HepG2 (cell line): ENCODE measurements at regions not wholly inside any gene's neighbourhood (a gene's known extent, or its start where the extent isn't known, plus 50 kb on each side); places are given as distances from the start of the nearest gene placed in this dataset.

Source experiments
- CCDC6 ChIP-seq: sonication (generic); formaldehyde crosslinking; IDR thresholded peaks from 2 replicates; pipeline ENCODE4 v1.8.1; 2022; ENCODE audit warnings: mild to moderate bottlenecking, missing genetic modification reagents, moderate library complexity
- ERF ChIP-seq: IDR thresholded peaks from 2 replicates; pipeline ENCODE4 v1.6.1; 2018; ENCODE audit warnings: missing biosample characterization, missing genetic modification reagents
- HCFC1 ChIP-seq: fragments of 150-350 bp; IDR thresholded peaks from 2 replicates; pipeline ENCODE4 v1.6.1; 2014; ENCODE audit warnings: low read depth, low read length
- HNF1A ChIP-seq, 2 experiments: sonication (generic) in 1 of 2; formaldehyde crosslinking in 1 of 2; IDR thresholded peaks; 2 replicates each; pipeline versions ENCODE4 v1.4.0 to v1.6.1; 2016 to 2020; ENCODE audit warnings: borderline replicate concordance in 1 of 2, low read depth in 1 of 2, mild to moderate bottlenecking in 1 of 2, missing genetic modification reagents in 1 of 2
- HNRNPK ChIP-seq: fragments of 200-400 bp; formaldehyde crosslinking; IDR thresholded peaks from 2 replicates; pipeline ENCODE4 v1.6.1; 2018; ENCODE audit warnings: low read length, low read depth, moderate library complexity, mild to moderate bottlenecking; ENCODE audit not compliant: poor library complexity, severe bottlenecking
- IRF2 ChIP-seq: IDR thresholded peaks from 2 replicates; pipeline ENCODE4 v1.6.1; 2018; ENCODE audit warnings: missing genetic modification reagents, missing compliant biosample characterization
- KAT7 ChIP-seq: IDR thresholded peaks from 2 replicates; pipeline ENCODE4 v1.6.1; 2018; ENCODE audit warnings: borderline replicate concordance, missing compliant biosample characterization
- KDM4B ChIP-seq: sonication (generic); formaldehyde crosslinking; IDR thresholded peaks from 2 replicates; pipeline ENCODE4 v1.4.0; 2020; ENCODE audit warnings: missing genetic modification reagents
- MBD4 ChIP-seq: IDR thresholded peaks from 2 replicates; pipeline ENCODE4 v1.6.1; 2012; ENCODE audit warnings: low read length, inconsistent platforms, borderline replicate concordance
- NR3C1 ChIP-seq: sonication (generic); formaldehyde crosslinking; IDR thresholded peaks from 2 replicates; pipeline ENCODE4 v1.4.0; 2020; ENCODE audit warnings: missing genetic modification reagents
- PHF21A ChIP-seq: sonication (generic); formaldehyde crosslinking; IDR thresholded peaks from 2 replicates; pipeline ENCODE4 v1.5.0; 2020; ENCODE audit warnings: mild to moderate bottlenecking, missing genetic modification reagents
- PTBP1 ChIP-seq: fragments of 200-400 bp; formaldehyde crosslinking; IDR thresholded peaks from 2 replicates; pipeline ENCODE4 v1.6.1; 2018; ENCODE audit warnings: low read length, low read depth; ENCODE audit not compliant: poor library complexity, severe bottlenecking
- SKI ChIP-seq: fragments of 450-650 bp; IDR thresholded peaks from one replicate; pipeline ENCODE4 v1.6.1; 2018; ENCODE audit warnings: mild to moderate bottlenecking; ENCODE audit not compliant: partially characterized antibody
- SMARCC2 ChIP-seq: fragments of 450-650 bp; IDR thresholded peaks from 2 replicates; pipeline ENCODE4 v1.6.1; 2017; ENCODE audit warnings: antibody characterized with exemption, mild to moderate bottlenecking
- SP5 ChIP-seq: IDR thresholded peaks from 2 replicates; pipeline ENCODE4 v1.6.1; 2016; ENCODE audit warnings: low read depth, borderline replicate concordance
- XRCC5 ChIP-seq: fragments of 200-400 bp; formaldehyde crosslinking; optimal IDR thresholded peaks from 2 replicates; pipeline ENCODE3; 2017; ENCODE audit warnings: mild to moderate bottlenecking, low read length
- ZBTB26 ChIP-seq: IDR thresholded peaks from 2 replicates; pipeline ENCODE4 v1.6.1; 2016; ENCODE audit warnings: missing compliant biosample characterization, missing genetic modification reagents, borderline replicate concordance
- ZEB1 ChIP-seq: IDR thresholded peaks from 2 replicates; pipeline ENCODE4 v1.6.1; 2012; ENCODE audit warnings: mild to moderate bottlenecking, low read depth, inconsistent platforms; ENCODE audit not compliant: insufficient replicate concordance
- ZNF160 ChIP-seq: sonication (generic); formaldehyde crosslinking; IDR thresholded peaks from 2 replicates; pipeline ENCODE4 v1.8.0; 2022; ENCODE audit warnings: mild to moderate bottlenecking, inconsistent platforms, missing genetic modification reagents
- ZNF276 ChIP-seq: sonication (generic); formaldehyde crosslinking; IDR thresholded peaks from 2 replicates; pipeline ENCODE4 v1.4.0; 2020; ENCODE audit warnings: mild to moderate bottlenecking, low read depth, missing genetic modification reagents
- ZNF446 ChIP-seq: sonication (generic); formaldehyde crosslinking; IDR thresholded peaks from 2 replicates; pipeline ENCODE4 v1.5.0; 2020; ENCODE audit warnings: mild to moderate bottlenecking, missing genetic modification reagents
- ZNF569 ChIP-seq: sonication (generic); formaldehyde crosslinking; IDR thresholded peaks from 2 replicates; pipeline ENCODE4 v1.5.0; 2020; ENCODE audit warnings: mild to moderate bottlenecking, missing genetic modification reagents, moderate library complexity, borderline replicate concordance
- ZNF703 ChIP-seq: sonication (generic); formaldehyde crosslinking; IDR thresholded peaks from 2 replicates; pipeline ENCODE4 v1.5.1; 2020; ENCODE audit warnings: missing genetic modification reagents, mild to moderate bottlenecking, moderate library complexity, borderline replicate concordance
- ZNF83 ChIP-seq: sonication (generic); formaldehyde crosslinking; IDR thresholded peaks from 2 replicates; pipeline ENCODE4 v1.4.0; 2020; ENCODE audit warnings: missing genetic modification reagents, mild to moderate bottlenecking, borderline replicate concordance

- no peak for TF ChIP-seq ZNF276
- TF ChIP-seq SP5 (CRISPR knock-in tag), result peak; percentile 25
- TF ChIP-seq ZNF83 (CRISPR knock-in tag), result 0 out of 2 replicates have a peak, but pooled peaks have one; percentile 29
- peak; percentile 85 for TF ChIP-seq IRF2 (CRISPR knock-in tag)
- no peak for TF ChIP-seq MBD4
- no peak for TF ChIP-seq PTBP1
- TF ChIP-seq HNRNPK, result no peak
- TF ChIP-seq PHF21A (CRISPR knock-in tag), result peak; percentile 89
- no peak for TF ChIP-seq ZNF569 (CRISPR knock-in tag)
- TF ChIP-seq HNF1A (IDR thresholded peaks at IDR 0.05; ENCODE audit: low read depth), result 0 out of 2 replicates have a peak, but pooled peaks have one; percentile 44
- TF ChIP-seq HNF1A (CRISPR knock-in tag; IDR thresholded peaks at IDR 0.05; ENCODE audit: borderline replicate concordance), result peak; percentile 64; the same call in 1 of the 2 replicates
- TF ChIP-seq ZNF446, result no peak
- peak; percentile 91; the same call in 1 of the 2 replicates for TF ChIP-seq ERF (CRISPR knock-in tag)
- TF ChIP-seq NR3C1, result no peak
- peak; percentile 67 for TF ChIP-seq SKI
- no peak for TF ChIP-seq CCDC6 (CRISPR knock-in tag)
- TF ChIP-seq ZEB1, result peak; percentile 53
- TF ChIP-seq XRCC5, result peak; percentile 60
- TF ChIP-seq ZBTB26 (CRISPR knock-in tag), result peak; percentile 58; the same call in 1 of the 2 replicates
- 0 out of 2 replicates have a peak, but pooled peaks have one; percentile 56 for TF ChIP-seq ZNF160
- TF ChIP-seq HCFC1, result no peak
- 0 out of 2 replicates have a peak, but pooled peaks have one; percentile 75 for TF ChIP-seq KDM4B (CRISPR knock-in tag)
- no peak for TF ChIP-seq ZNF703 (CRISPR knock-in tag)
- TF ChIP-seq SMARCC2, result no peak
- 0 out of 2 replicates have a peak, but pooled peaks have one; percentile 35 for TF ChIP-seq KAT7 (CRISPR knock-in tag)
These were observed 118.9 kb downstream of the DACT2 start (continued) for GRCh38 chr6:168200571-168201134.
